Epithelial cell of proximal tubule (primary cell): ENCODE measurements at regions not wholly inside any gene's neighbourhood (a gene's known extent, or its start where the extent isn't known, plus 50 kb on each side); places are given as distances from the start of the nearest gene placed in this dataset.

Experiments
- DNase-seq: peaks from one replicate; pipeline ENCODE4 v3.0.0-alpha.2; 2011; ENCODE audit warnings: low read depth
- H3K4me3 ChIP-seq: 2 replicates; pipeline ENCODE4 v1.5.1; 2011; ENCODE audit warnings: low read depth, mild to moderate bottlenecking, low read length
- CTCF ChIP-seq: conservative IDR thresholded peaks from 2 replicates; pipeline ENCODE4 v1.5.1; 2012; ENCODE audit warnings: low read depth, mild to moderate bottlenecking, low read length

GRCh38 chr10:90328459-90328858, 529.4 kb downstream of the HTR7 start:
- no peak for DNase-seq
- TF ChIP-seq CTCF, result no peak
- H3K4me3 ChIP-seq, result no peak overlapping the region

DNA sequence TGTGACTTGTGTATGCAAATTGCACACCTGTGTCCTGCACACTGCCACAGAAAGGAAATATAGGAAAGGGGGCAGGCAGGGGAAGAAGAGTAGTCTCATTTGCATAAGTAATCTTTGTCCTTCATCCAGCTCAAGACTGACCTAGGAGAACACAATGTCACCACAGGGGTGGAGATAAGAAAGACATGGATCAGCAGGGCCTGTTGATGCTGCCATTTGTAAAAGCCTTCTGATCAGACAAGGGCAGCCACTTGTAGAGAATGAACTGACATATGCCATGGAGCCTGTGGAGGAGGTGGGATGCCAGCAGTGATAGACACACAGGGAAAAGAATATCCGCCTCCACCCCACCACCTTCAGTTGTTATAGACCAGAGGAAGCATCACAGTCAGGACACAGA, 528.9 kb downstream of the HTR7 start:
- no peak for DNase-seq
- no peak for TF ChIP-seq CTCF
- H3K4me3 ChIP-seq, result no peak overlapping the region

DNA sequence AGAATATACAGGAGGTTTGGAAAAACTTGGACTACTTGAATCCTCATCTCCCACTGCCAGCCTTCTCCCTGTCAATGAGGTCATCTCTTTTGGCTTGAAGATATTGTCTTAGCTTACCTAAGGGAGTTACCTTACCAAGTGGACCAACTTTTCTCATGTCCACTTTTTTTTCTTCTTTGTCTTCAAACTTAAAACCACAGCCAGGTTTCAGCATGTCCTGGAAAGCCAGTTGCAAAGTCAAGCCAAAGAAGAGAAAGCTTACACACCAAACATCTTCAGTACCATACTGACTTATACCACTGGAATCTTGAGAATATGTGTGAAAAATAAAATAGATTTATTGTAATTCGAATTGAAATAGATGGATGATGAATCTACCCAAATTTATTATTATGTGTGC, 520.5 kb downstream of the HTR7 start:
- TF ChIP-seq CTCF, result no peak
- no peak for DNase-seq

GRCh38 chr10:90342480-90342879, 515.4 kb downstream of the HTR7 start:
- no peak for DNase-seq
- no peak for TF ChIP-seq CTCF
- H3K4me3 ChIP-seq, result no peak overlapping the region

More for the DNA sequence above, 520.5 kb downstream of the HTR7 start:
- H3K4me3 ChIP-seq, result no peak overlapping the region

- no peak for DNase-seq
- no peak for TF ChIP-seq CTCF
- no peak overlapping the region for H3K4me3 ChIP-seq
These were observed 513.6 kb downstream of the HTR7 start for GRCh38 chr10:90344226-90344625.

DNA sequence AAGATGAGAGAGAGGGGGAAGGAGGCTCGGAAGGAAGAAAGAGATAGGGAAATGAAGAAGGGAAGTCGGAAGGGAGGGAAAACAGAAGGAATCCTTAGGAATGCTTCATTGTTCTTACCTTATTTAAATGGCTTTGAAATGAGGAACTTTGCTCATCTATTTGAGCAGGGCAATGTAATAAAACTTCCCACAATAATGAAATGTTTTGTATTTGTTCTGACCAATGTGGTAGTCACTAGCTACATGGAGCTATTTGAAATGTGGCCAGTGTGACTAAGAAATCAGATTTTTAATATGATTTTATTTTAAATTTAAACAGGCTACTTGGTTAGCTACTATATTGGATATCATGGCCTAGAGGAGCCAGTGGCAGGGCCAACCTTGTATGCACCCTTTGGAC, 510.6 kb downstream of the HTR7 start:
- DNase-seq, result no peak
- no peak overlapping the region for H3K4me3 ChIP-seq
- TF ChIP-seq CTCF, result no peak

GRCh38 chr10:90350122-90350521, 507.7 kb downstream of the HTR7 start:
- H3K4me3 ChIP-seq, result no peak overlapping the region
- TF ChIP-seq CTCF, result no peak
- DNase-seq, result no peak
